ENCODE measurements at regions not wholly inside any gene's neighbourhood (a gene's known extent, or its start where the extent isn't known, plus 50 kb on each side); places are given as distances from the start of the nearest gene placed in this dataset.

DNA sequence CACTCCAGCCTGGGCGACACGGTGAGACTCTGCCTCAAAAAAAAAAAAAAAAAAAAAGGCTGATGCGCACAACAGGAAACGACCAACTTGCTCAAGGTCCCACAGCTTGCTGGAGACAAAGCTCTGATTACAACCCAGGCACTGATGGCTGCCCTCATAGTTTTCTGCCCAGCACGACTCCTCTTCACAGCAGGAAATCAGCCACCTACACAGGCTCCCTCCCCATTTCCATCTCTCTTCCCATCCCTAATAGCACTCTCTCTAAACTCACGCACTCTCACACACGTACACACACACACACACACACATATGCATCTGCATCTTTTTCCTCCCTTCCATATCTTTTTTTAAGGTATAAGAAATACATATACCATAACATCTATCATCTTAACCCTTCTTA, 153.5 kb upstream of the SOD1 start:
- CTCF ChIA-PET = interaction anchor here (1.2 to 1.8 kb wide), 2 partner anchors 75 to 312 kb away, joined by 3 to 7 read pairs; no protein-coding TSS in a partner anchor
- DNase-seq = no peak
- peaks cover 1% of the 10 kb centered on the region for H3K36me3 Mint-ChIP-seq (ENCODE audit: low read depth)

DNA sequence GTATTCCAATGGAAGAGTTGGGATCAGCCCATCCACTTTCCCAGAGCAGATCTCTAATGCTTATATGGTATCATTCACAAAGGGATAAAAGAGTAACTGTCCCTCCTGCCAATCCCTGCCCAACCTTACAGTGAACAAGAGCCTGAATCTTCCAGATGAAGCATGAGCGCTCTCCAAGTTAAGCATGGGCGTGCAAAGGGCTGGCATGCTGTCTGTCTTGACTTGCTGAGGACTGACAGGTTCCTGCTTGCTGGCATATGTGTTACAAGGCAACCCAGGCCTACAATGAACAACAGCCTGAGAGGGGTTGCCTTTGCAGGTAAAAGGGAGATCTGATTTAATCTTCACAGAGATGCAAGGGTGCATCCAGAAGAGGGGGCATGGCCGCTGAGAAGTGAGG, 155.6 kb upstream of the SOD1 start:
- no peak for DNase-seq
- H3K4me1 Mint-ChIP-seq (ENCODE audit: low read depth) = peaks cover 19% of the 10 kb centered on the region
- no peaks in the 10 kb centered on the region for H3K9me3 Mint-ChIP-seq
- CTCF ChIA-PET = no interaction called here
- intact Hi-C loops (cut with micrococcal nuclease) = no loop called here
- no peaks in the 10 kb centered on the region for H3K27me3 Mint-ChIP-seq (ENCODE audit: low read depth)
- peaks cover 1% of the 10 kb centered on the region for H3K36me3 Mint-ChIP-seq (ENCODE audit: low read depth)
- H3K4me3 Mint-ChIP-seq = no peak overlapping the region
- no peak overlapping the region for H3K27ac Mint-ChIP-seq

More for the DNA sequence above, 153.5 kb upstream of the SOD1 start:
- H3K4me1 Mint-ChIP-seq (ENCODE audit: low read depth) = peaks cover 33% of the 10 kb centered on the region
- no peak overlapping the region for H3K4me3 Mint-ChIP-seq
- no peaks in the 10 kb centered on the region for H3K27me3 Mint-ChIP-seq (ENCODE audit: low read depth)
- intact Hi-C loops (cut with micrococcal nuclease) = loop anchor here (5.0 kb wide), 2 partner anchors 89 to 294 kb away; no protein-coding TSS in a partner anchor
- no peaks in the 10 kb centered on the region for H3K9me3 Mint-ChIP-seq
- no peak overlapping the region for H3K27ac Mint-ChIP-seq

- Mint-ChIP-seq H3K4me1 (ENCODE audit: low read depth) (peaks cover 17% of the 10 kb centered on the region), H3K4me3 (no peak overlapping the region), H3K36me3 (ENCODE audit: low read depth) (peaks cover 1% of the 10 kb centered on the region), H3K9me3 (no peaks in the 10 kb centered on the region), H3K27ac (no peak overlapping the region), H3K27me3 (ENCODE audit: low read depth) (no peaks in the 10 kb centered on the region)
- no peak for DNase-seq
- intact Hi-C loops (cut with micrococcal nuclease) = no loop called here
- CTCF ChIA-PET = no interaction called here
Observed at GRCh38 chr21:31503467-31503866, 156.0 kb upstream of the SOD1 start.

- no peaks in the 10 kb centered on the region for H3K9me3 Mint-ChIP-seq
- H3K27me3 Mint-ChIP-seq (ENCODE audit: low read depth) = no peaks in the 10 kb centered on the region
- H3K4me3 Mint-ChIP-seq = no peak overlapping the region
- intact Hi-C loops (cut with micrococcal nuclease) = no loop called here
- H3K4me1 Mint-ChIP-seq (ENCODE audit: low read depth) = peaks cover 17% of the 10 kb centered on the region
- CTCF ChIA-PET = no interaction called here
- no peak for DNase-seq
- peaks cover 1% of the 10 kb centered on the region for H3K36me3 Mint-ChIP-seq (ENCODE audit: low read depth)
- no peak overlapping the region for H3K27ac Mint-ChIP-seq
Observed at GRCh38 chr21:31502537-31503143, 156.9 kb upstream of the SOD1 start.

GRCh38 chr21:31501926-31502325, 157.6 kb upstream of the SOD1 start:
- Mint-ChIP-seq H3K9me3 (no peaks in the 10 kb centered on the region), H3K4me1 (ENCODE audit: low read depth) (peaks cover 15% of the 10 kb centered on the region), H3K27ac (no peak overlapping the region), H3K4me3 (no peak overlapping the region), H3K36me3 (ENCODE audit: low read depth) (peaks cover 1% of the 10 kb centered on the region), H3K27me3 (ENCODE audit: low read depth) (no peaks in the 10 kb centered on the region)
- CTCF ChIA-PET = no interaction called here
- no peak for DNase-seq
- intact Hi-C loops (cut with micrococcal nuclease) = no loop called here

- H3K27me3 Mint-ChIP-seq (ENCODE audit: low read depth) = no peaks in the 10 kb centered on the region
- peaks cover 2% of the 10 kb centered on the region for H3K36me3 Mint-ChIP-seq (ENCODE audit: low read depth)
- intact Hi-C loops (cut with micrococcal nuclease) = no loop called here
- no peak for DNase-seq
- H3K4me1 Mint-ChIP-seq (ENCODE audit: low read depth) = peaks cover 5% of the 10 kb centered on the region
- no peaks in the 10 kb centered on the region for H3K9me3 Mint-ChIP-seq
- CTCF ChIA-PET = interaction anchor here (0.8 kb wide), 1 partner anchor 58 kb away, joined by 3 read pairs; no protein-coding TSS in a partner anchor
- H3K4me3 Mint-ChIP-seq = no peak overlapping the region
- H3K27ac Mint-ChIP-seq = no peak overlapping the region
Observed at GRCh38 chr21:31500982-31501381, 156.9 kb upstream of the TIAM1 start.

DNA sequence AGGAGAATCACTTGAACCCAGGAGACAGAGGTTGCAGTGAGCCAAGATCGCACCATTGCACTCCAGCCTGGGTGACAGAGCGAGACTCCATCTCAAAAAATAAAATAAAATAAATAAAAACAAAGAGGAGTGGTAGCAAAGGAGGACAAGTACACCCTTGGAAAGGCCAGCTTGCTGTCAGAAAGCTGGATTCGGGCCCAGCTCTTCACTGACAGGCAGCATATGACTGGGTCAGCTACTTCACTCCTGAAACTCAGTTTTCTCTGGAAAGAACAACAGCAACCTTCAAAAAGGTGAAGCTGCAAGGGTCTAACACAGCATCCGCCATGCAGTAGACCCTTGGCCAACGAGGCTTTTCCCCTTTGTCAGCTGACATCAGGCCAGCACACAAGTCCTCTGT, 156.0 kb upstream of the TIAM1 start:
- Mint-ChIP-seq H3K36me3 (ENCODE audit: low read depth) (peaks cover 2% of the 10 kb centered on the region), H3K4me1 (ENCODE audit: low read depth) (no peaks in the 10 kb centered on the region), H3K4me3 (no peak overlapping the region), H3K27me3 (ENCODE audit: low read depth) (no peaks in the 10 kb centered on the region), H3K9me3 (no peaks in the 10 kb centered on the region), H3K27ac (no peak overlapping the region)
- intact Hi-C loops (cut with micrococcal nuclease) = no loop called here
- no peak for DNase-seq
- CTCF ChIA-PET = interaction anchor here (0.8 kb wide), 1 partner anchor 59 kb away, joined by 3 read pairs; no protein-coding TSS in a partner anchor

- peaks cover 2% of the 10 kb centered on the region for H3K36me3 Mint-ChIP-seq (ENCODE audit: low read depth)
- no peak overlapping the region for H3K27ac Mint-ChIP-seq
- CTCF ChIA-PET = no interaction called here
Observed at GRCh38 chr21:31498985-31499384, 154.9 kb upstream of the TIAM1 start.

GRCh38 chr21:31497914-31498313, 153.9 kb upstream of the TIAM1 start:
- no peak overlapping the region for H3K27ac Mint-ChIP-seq
- no peak for DNase-seq
- H3K9me3 Mint-ChIP-seq = no peaks in the 10 kb centered on the region
- CTCF ChIA-PET = interaction anchor here (0.7 kb wide), 1 partner anchor 597 kb away, joined by 3 read pairs; no protein-coding TSS in a partner anchor
- H3K4me1 Mint-ChIP-seq (ENCODE audit: low read depth) = no peaks in the 10 kb centered on the region
- no peak overlapping the region for H3K4me3 Mint-ChIP-seq
- H3K36me3 Mint-ChIP-seq (ENCODE audit: low read depth) = peaks cover 2% of the 10 kb centered on the region
- intact Hi-C loops (cut with micrococcal nuclease) = no loop called here
- H3K27me3 Mint-ChIP-seq (ENCODE audit: low read depth) = no peaks in the 10 kb centered on the region

More at GRCh38 chr21:31498985-31499384, 154.9 kb upstream of the TIAM1 start:
- DNase-seq = no peak
- no peaks in the 10 kb centered on the region for H3K9me3 Mint-ChIP-seq
- no peaks in the 10 kb centered on the region for H3K4me1 Mint-ChIP-seq (ENCODE audit: low read depth)
- H3K4me3 Mint-ChIP-seq = no peak overlapping the region
- intact Hi-C loops (cut with micrococcal nuclease) = no loop called here
- no peaks in the 10 kb centered on the region for H3K27me3 Mint-ChIP-seq (ENCODE audit: low read depth)

DNA sequence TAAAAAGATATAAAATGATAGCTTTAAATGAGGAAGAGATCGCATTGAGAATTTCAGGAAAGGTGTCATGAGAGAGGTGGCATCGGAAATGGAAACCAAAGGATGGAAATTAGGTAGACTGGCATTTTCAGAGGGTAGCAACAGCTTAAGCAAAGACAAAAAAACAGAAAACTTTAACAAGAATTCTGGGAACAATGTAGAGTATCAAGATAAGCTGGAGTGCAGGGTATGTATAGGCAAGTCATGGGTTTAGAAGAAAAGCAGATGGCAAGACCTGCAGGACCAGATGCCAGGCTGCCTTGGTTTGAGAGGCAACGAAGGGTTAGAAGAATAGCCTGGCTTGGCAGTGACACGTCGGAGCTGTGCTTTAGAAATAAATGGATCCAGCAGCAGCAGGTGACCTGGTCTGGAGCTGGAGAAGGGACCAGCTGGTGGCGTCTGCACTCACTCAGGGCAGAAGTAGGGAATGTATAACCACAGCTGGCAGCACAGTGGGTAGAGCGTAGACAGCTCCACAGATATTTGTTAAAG, 149.4 kb upstream of the TIAM1 start:
- intact Hi-C loops (cut with micrococcal nuclease) = no loop called here

DNA sequence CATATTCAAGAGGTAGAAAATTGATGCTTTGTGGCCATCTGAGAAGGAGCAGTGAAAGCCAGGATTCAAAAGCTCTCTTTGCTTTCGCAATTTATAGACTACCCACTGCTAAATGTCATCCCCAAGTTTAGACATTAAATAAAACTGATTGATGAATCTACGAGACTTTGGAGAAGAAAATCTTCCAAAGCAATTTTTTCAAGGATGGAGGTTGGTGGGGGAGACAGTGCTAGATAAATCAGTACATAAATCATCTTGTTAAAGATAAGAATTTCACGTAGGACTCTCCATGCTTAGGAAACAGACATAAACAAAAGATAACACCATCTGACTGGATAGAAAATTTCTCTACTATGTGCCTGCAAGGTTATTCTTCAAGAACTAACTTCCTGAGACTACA, 147.6 kb upstream of the TIAM1 start:
- peaks cover 4% of the 10 kb centered on the region for H3K4me1 Mint-ChIP-seq (ENCODE audit: low read depth)
- CTCF ChIA-PET = no interaction called here
- no peaks in the 10 kb centered on the region for H3K9me3 Mint-ChIP-seq

More for the DNA sequence above, 149.4 kb upstream of the TIAM1 start:
- CTCF ChIA-PET = no interaction called here
- no peak for DNase-seq
- Mint-ChIP-seq H3K9me3 (no peaks in the 10 kb centered on the region), H3K27ac (no peak overlapping the region), H3K4me3 (no peak overlapping the region), H3K27me3 (ENCODE audit: low read depth) (no peaks in the 10 kb centered on the region), H3K36me3 (ENCODE audit: low read depth) (peaks cover 2% of the 10 kb centered on the region), H3K4me1 (ENCODE audit: low read depth) (peaks cover 4% of the 10 kb centered on the region)

GRCh38 chr21:31490443-31490842, 146.4 kb upstream of the TIAM1 start:
- CTCF ChIA-PET = no interaction called here
- Mint-ChIP-seq H3K27me3 (ENCODE audit: low read depth) (no peaks in the 10 kb centered on the region), H3K36me3 (ENCODE audit: low read depth) (peaks cover 2% of the 10 kb centered on the region), H3K4me3 (no peak overlapping the region), H3K27ac (no peak overlapping the region), H3K9me3 (peaks cover 6% of the 10 kb centered on the region), H3K4me1 (ENCODE audit: low read depth) (peaks cover 4% of the 10 kb centered on the region)
- DNase-seq = no peak
- intact Hi-C loops (cut with micrococcal nuclease) = no loop called here

More for the DNA sequence above, 147.6 kb upstream of the TIAM1 start:
- H3K27ac Mint-ChIP-seq = no peak overlapping the region
- peaks cover 1% of the 10 kb centered on the region for H3K36me3 Mint-ChIP-seq (ENCODE audit: low read depth)
- intact Hi-C loops (cut with micrococcal nuclease) = no loop called here
- no peaks in the 10 kb centered on the region for H3K27me3 Mint-ChIP-seq (ENCODE audit: low read depth)
- no peak for DNase-seq
- H3K4me3 Mint-ChIP-seq = no peak overlapping the region

- no peak for DNase-seq
- Mint-ChIP-seq H3K4me3 (no peak overlapping the region), H3K36me3 (ENCODE audit: low read depth) (peaks cover 4% of the 10 kb centered on the region), H3K27me3 (ENCODE audit: low read depth) (no peaks in the 10 kb centered on the region), H3K9me3 (peaks cover 14% of the 10 kb centered on the region), H3K4me1 (ENCODE audit: low read depth) (peaks cover 4% of the 10 kb centered on the region), H3K27ac (no peak overlapping the region)
- intact Hi-C loops (cut with micrococcal nuclease) = no loop called here
- CTCF ChIA-PET = no interaction called here
Observed at GRCh38 chr21:31489726-31490125, 145.7 kb upstream of the TIAM1 start.
